Keratinocyte (primary cell): ENCODE measurements at regions not wholly inside any gene's neighbourhood (a gene's known extent, or its start where the extent isn't known, plus 50 kb on each side); places are given as distances from the start of the nearest gene placed in this dataset.

Source experiments
- EZH2 ChIP-seq: IDR thresholded peaks from one replicate; pipeline ENCODE4 v1.6.1; 2012; ENCODE audit warnings: inconsistent platforms, mild to moderate bottlenecking, low read length, moderate library complexity
- TF ChIP-seq, protein P1 (sequence below), 3 experiments: IDR thresholded peaks in 1 of 3; conservative IDR thresholded peaks in 1 of 3; optimal IDR thresholded peaks in 1 of 3; 2 replicates in 2 of 3; 3 replicates in 1 of 3; pipeline versions ENCODE3 to v1.5.1; 2011; ENCODE audit warnings: low read length in 3 of 3, mild to moderate bottlenecking in 3 of 3, moderate library complexity in 2 of 3, control low read depth in 1 of 3, inconsistent platforms in 1 of 3; ENCODE audit not compliant: insufficient read depth in 2 of 3; ENCODE audit errors: extremely low read depth in 1 of 3

DNA sequence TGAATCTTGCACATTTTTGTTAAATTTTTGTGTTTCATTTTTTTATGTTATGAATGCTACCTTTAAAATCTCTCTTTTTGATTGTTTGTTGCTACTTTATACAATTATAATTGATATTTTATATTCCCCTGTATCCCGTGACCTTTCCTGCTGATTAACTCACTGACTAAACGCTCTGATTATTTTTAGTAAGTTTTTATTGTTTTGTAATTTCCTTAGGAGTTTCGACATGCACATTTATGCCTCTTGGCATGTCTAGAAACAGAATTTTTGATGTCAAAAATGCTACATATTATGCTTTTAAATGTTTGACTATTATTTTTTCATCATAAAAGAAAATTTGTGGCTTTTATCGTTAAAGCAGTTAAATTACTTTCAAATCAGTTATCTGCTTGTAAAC, 1131.6 kb upstream of the TMEFF2 start:
- TF ChIP-seq, protein P1, sequence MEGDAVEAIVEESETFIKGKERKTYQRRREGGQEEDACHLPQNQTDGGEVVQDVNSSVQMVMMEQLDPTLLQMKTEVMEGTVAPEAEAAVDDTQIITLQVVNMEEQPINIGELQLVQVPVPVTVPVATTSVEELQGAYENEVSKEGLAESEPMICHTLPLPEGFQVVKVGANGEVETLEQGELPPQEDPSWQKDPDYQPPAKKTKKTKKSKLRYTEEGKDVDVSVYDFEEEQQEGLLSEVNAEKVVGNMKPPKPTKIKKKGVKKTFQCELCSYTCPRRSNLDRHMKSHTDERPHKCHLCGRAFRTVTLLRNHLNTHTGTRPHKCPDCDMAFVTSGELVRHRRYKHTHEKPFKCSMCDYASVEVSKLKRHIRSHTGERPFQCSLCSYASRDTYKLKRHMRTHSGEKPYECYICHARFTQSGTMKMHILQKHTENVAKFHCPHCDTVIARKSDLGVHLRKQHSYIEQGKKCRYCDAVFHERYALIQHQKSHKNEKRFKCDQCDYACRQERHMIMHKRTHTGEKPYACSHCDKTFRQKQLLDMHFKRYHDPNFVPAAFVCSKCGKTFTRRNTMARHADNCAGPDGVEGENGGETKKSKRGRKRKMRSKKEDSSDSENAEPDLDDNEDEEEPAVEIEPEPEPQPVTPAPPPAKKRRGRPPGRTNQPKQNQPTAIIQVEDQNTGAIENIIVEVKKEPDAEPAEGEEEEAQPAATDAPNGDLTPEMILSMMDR (optimal IDR thresholded peaks at IDR 0.05 in 1 of 3, IDR thresholded peaks at IDR 0.05 in 1 of 3, conservative IDR thresholded peaks at IDR 0.05 in 1 of 3; ENCODE audit: extremely low read depth in 1 of 3, insufficient read depth in 2 of 3, low read length in 3 of 3): no peak
- TF ChIP-seq EZH2: no peak
